Neuronal stem cell (in vitro differentiated cells): ENCODE measurements at regions not wholly inside any gene's neighbourhood (a gene's known extent, or its start where the extent isn't known, plus 50 kb on each side); places are given as distances from the start of the nearest gene placed in this dataset.

Source experiments
- DNase-seq: peaks from one replicate; pipeline ENCODE4 v3.0.0-alpha.2; 2013; ENCODE audit warnings: low spot score
- H2AFZ ChIP-seq: one replicate; pipeline ENCODE4 v1.6.1; 2013; ENCODE audit warnings: mild to moderate bottlenecking, low read length, inconsistent platforms
- H2AK5ac ChIP-seq: 2 replicates; pipeline ENCODE4 v1.6.1; 2013; ENCODE audit warnings: low read depth, mild to moderate bottlenecking, inconsistent platforms, low read length, moderate library complexity, mixed read lengths
- H2BK120ac ChIP-seq: 2 replicates; pipeline ENCODE4 v1.6.1; 2013; ENCODE audit warnings: low read depth, mild to moderate bottlenecking, inconsistent platforms, low read length, moderate library complexity, mixed read lengths
- H2BK12ac ChIP-seq: one replicate; pipeline ENCODE4 v1.6.1; 2013; ENCODE audit warnings: low read length, inconsistent platforms
- H2BK15ac ChIP-seq: 2 replicates; pipeline ENCODE4 v1.6.1; 2013; ENCODE audit warnings: mild to moderate bottlenecking, low read length, inconsistent platforms, mixed read lengths
- H2BK5ac ChIP-seq: one replicate; pipeline ENCODE4 v1.6.1; 2013; ENCODE audit warnings: inconsistent platforms, mild to moderate bottlenecking, low read length, moderate library complexity
- H3K14ac ChIP-seq: one replicate; pipeline ENCODE4 v1.6.1; 2013; ENCODE audit warnings: low read length, inconsistent platforms
- H3K18ac ChIP-seq: 2 replicates; pipeline ENCODE4 v1.6.1; 2013; ENCODE audit warnings: low read length, inconsistent platforms
- H3K23ac ChIP-seq: 2 replicates; pipeline ENCODE4 v1.6.1; 2013; ENCODE audit warnings: low read depth, mild to moderate bottlenecking, mixed read lengths, low read length, inconsistent platforms; ENCODE audit not compliant: poor library complexity
- H3K27ac ChIP-seq: replicated peaks from 3 replicates; pipeline ENCODE4 v1.5.1; 2013; ENCODE audit warnings: low read length, inconsistent platforms
- H3K27me3 ChIP-seq, 3 experiments: 2 replicates each; pipeline ENCODE4 v1.6.1; 2013; ENCODE audit warnings: low read length in 3 of 3, mild to moderate bottlenecking in 2 of 3, inconsistent platforms in 1 of 3, low read depth in 1 of 3, mixed read lengths in 1 of 3, moderate library complexity in 1 of 3; ENCODE audit not compliant: control insufficient read depth in 3 of 3, insufficient read depth in 3 of 3
- H3K36me3 ChIP-seq, 2 donors: replicated peaks in 1 of 2; 2 replicates each; pipeline ENCODE4 v1.6.1; 2013; ENCODE audit warnings: low read length in 2 of 2; ENCODE audit not compliant: control insufficient read depth in 2 of 2, insufficient read depth in 2 of 2
- H3K4ac ChIP-seq: 2 replicates; pipeline ENCODE4 v1.6.1; 2013; ENCODE audit warnings: inconsistent platforms, mild to moderate bottlenecking, low read length, moderate library complexity
- H3K4me1 ChIP-seq, 2 donors: 1 replicate in 1 of 2; 2 replicates in 1 of 2; pipeline ENCODE4 v1.6.1; 2013; ENCODE audit warnings: low read length in 2 of 2, low read depth in 1 of 2; ENCODE audit not compliant: control insufficient read depth in 2 of 2, insufficient read depth in 1 of 2
- H3K4me2 ChIP-seq: one replicate; pipeline ENCODE4 v1.6.1; 2013; ENCODE audit warnings: mild to moderate bottlenecking, low read length, inconsistent platforms; ENCODE audit not compliant: insufficient read depth, poor library complexity, severe bottlenecking
- H3K4me3 ChIP-seq, 2 donors: 2 replicates each; pipeline ENCODE4 v1.5.1; 2013; ENCODE audit warnings: low read length in 2 of 2, mild to moderate bottlenecking in 2 of 2, inconsistent platforms in 1 of 2, moderate library complexity in 1 of 2
- H3K79me1 ChIP-seq: one replicate; pipeline ENCODE4 v1.6.1; 2013; ENCODE audit warnings: low read depth, mild to moderate bottlenecking, inconsistent platforms, low read length, moderate library complexity
- H3K9ac ChIP-seq: one replicate; pipeline ENCODE4 v1.6.1; 2013; ENCODE audit warnings: mild to moderate bottlenecking, low read depth, low read length, inconsistent platforms; ENCODE audit not compliant: poor library complexity
- H3K9me3 ChIP-seq, 2 donors: replicated peaks in 1 of 2; 2 replicates each; pipeline versions ENCODE3 to v1.6.1; 2013; ENCODE audit warnings: low read length in 2 of 2, mild to moderate bottlenecking in 2 of 2, inconsistent platforms in 1 of 2, low read depth in 1 of 2, mixed read lengths in 1 of 2, moderate library complexity in 1 of 2; ENCODE audit not compliant: control insufficient read depth in 2 of 2, insufficient read depth in 1 of 2
- H4K8ac ChIP-seq: one replicate; pipeline ENCODE4 v1.6.1; 2013; ENCODE audit warnings: low read depth, mild to moderate bottlenecking, inconsistent platforms, low read length, moderate library complexity
- H4K91ac ChIP-seq: one replicate; pipeline ENCODE4 v1.6.1; 2013; ENCODE audit warnings: low read length, low read depth, mild to moderate bottlenecking, inconsistent platforms; ENCODE audit not compliant: poor library complexity
- WGBS, 2 donors: extraction: QIAGEN DNeasy Blood & Tissue Kit; methylation state at CpG; one replicate each; pipeline ENCODE4 v1.1.7; 2013; ENCODE audit warnings: missing lambda C conversion rate in 2 of 2, mixed read lengths in 1 of 2; ENCODE audit not compliant: insufficient read length in 2 of 2, insufficient replicate concordance in 1 of 2; ENCODE audit errors: extremely low coverage in 2 of 2; 5-methylcytosine and 5-hydroxymethylcytosine counted together

- peak overlapping the region; percentile 44 for H3K23ac ChIP-seq
- no peak overlapping the region for H2BK120ac ChIP-seq
- H4K8ac ChIP-seq, result no peak overlapping the region
- H3K79me1 ChIP-seq, result no peaks in the 10 kb centered on the region
- H3K27ac ChIP-seq, result no peak overlapping the region
- H3K4me1 ChIP-seq, result peaks cover 0 to 1% of the 10 kb centered on the region in 2 donors
- H2AFZ ChIP-seq, result no peak overlapping the region
- no peak overlapping the region for H2BK5ac ChIP-seq
- no peak overlapping the region for H2BK12ac ChIP-seq
- H3K4me2 ChIP-seq, result no peak overlapping the region
- no peak overlapping the region for H4K91ac ChIP-seq
- H3K18ac ChIP-seq, result peak overlapping the region; percentile 15
- H3K9me3 ChIP-seq, result no peaks in the 10 kb centered on the region
- no peak overlapping the region for H3K4ac ChIP-seq
- no peak overlapping the region for H3K4me3 ChIP-seq
- no peaks in the 10 kb centered on the region for H3K36me3 ChIP-seq
- no peak overlapping the region for H3K9ac ChIP-seq
- H2BK15ac ChIP-seq, result no peak overlapping the region
- no peak for DNase-seq
- H2AK5ac ChIP-seq, result peak overlapping the region; percentile 57
- no peak overlapping the region for H3K14ac ChIP-seq
- no CpG with 5 or more reads among the region's 19 CpGs for WGBS, 2 donors
- no peaks in the 10 kb centered on the region for H3K27me3 ChIP-seq
Observed at GRCh38 chr14:101286271-101287018, 274.9 kb upstream of the DIO3 start.

DNA sequence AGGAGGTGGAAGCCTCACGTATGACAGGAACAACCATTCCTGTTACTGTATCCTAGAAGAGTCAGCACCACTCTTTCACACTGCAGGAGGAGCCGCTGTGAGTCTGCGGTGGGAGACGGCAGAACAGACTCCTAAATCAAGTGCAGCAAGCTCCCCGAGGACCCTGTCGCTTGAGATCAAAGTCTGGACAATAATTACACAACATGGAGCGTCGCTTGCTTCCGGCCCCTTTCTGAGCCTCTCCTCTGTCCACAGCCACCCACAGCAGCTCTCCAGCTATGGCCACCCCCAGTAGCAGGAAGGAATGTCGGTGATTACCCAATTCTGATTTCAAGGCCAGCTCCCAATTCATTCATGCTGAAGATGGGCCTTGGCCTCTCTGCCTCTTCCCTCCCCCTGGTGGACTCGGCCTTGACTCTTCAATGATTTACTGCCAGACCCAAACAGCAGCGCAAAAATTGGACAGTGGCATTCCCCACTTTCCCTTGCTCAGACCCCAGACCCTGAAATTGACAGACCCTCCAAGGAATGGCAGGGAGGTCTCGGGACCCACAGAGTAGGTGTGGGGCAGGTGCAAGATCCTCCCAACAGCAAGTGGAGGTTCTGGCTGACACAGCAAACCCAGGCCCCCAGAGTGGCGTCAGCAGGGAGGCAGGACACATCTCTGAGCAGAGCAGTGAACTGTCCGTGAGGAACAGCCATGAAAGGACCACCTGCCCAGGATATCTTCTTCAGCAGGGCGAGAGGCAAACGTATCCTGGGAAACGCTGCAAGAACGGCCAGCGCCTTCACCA is 272.7 kb upstream of the DIO3 start:
- Histone ChIP-seq H3K27ac (no peak overlapping the region), H3K4me3 (no peak overlapping the region), H3K14ac (no peak overlapping the region), H2AFZ (peak overlapping the region; percentile 21), H3K4me1 (peaks cover 0 to 1% of the 10 kb centered on the region in 2 donors), H2AK5ac (no peak overlapping the region), H3K9me3 (no peaks in the 10 kb centered on the region), H4K91ac (no peak overlapping the region), H2BK15ac (no peak overlapping the region), H3K23ac (no peak overlapping the region), H3K9ac (peak overlapping the region; percentile 22), H3K79me1 (no peaks in the 10 kb centered on the region), H3K27me3 (no peaks in the 10 kb centered on the region), H4K8ac (no peak overlapping the region), H3K36me3 (no peaks in the 10 kb centered on the region), H2BK120ac (no peak overlapping the region), H2BK5ac (no peak overlapping the region), H3K4ac (no peak overlapping the region), H3K18ac (peak overlapping the region; percentile 11), H3K4me2 (no peak overlapping the region), H2BK12ac (no peak overlapping the region)
- no peak for DNase-seq
- WGBS, 2 donors, result no CpG with 5 or more reads among the region's 20 CpGs

GRCh38 chr14:101289230-101289690 is 272.0 kb upstream of the DIO3 start:
- no peak overlapping the region for H2BK5ac ChIP-seq
- peak overlapping the region; percentile 21 for H2AFZ ChIP-seq
- no peaks in the 10 kb centered on the region for H3K27me3 ChIP-seq
- no peak overlapping the region for H2AK5ac ChIP-seq
- H4K8ac ChIP-seq, result no peak overlapping the region
- peaks cover 1 to 2% of the 10 kb centered on the region in 2 donors for H3K4me1 ChIP-seq
- no peak overlapping the region for H2BK120ac ChIP-seq
- H3K4ac ChIP-seq, result no peak overlapping the region
- no peak overlapping the region for H3K23ac ChIP-seq
- no peak overlapping the region for H3K14ac ChIP-seq
- no peak overlapping the region for H4K91ac ChIP-seq
- no peak overlapping the region for H2BK12ac ChIP-seq
- no peak overlapping the region for H3K27ac ChIP-seq
- no peak overlapping the region for H3K9ac ChIP-seq
- H3K79me1 ChIP-seq, result no peaks in the 10 kb centered on the region
- H3K9me3 ChIP-seq, result no peaks in the 10 kb centered on the region
- H3K36me3 ChIP-seq, result no peaks in the 10 kb centered on the region
- WGBS, 2 donors, result no CpG with 5 or more reads among the region's 13 CpGs
- H2BK15ac ChIP-seq, result no peak overlapping the region
- H3K4me2 ChIP-seq, result no peak overlapping the region
- no peak overlapping the region for H3K18ac ChIP-seq
- DNase-seq, result no peak
- no peak overlapping the region for H3K4me3 ChIP-seq

- Histone ChIP-seq H3K9me3 (no peaks in the 10 kb centered on the region), H2BK120ac (no peak overlapping the region), H3K36me3 (no peaks in the 10 kb centered on the region), H2AFZ (no peak overlapping the region), H2BK15ac (no peak overlapping the region), H3K18ac (no peak overlapping the region), H4K8ac (no peak overlapping the region), H3K9ac (no peak overlapping the region), H3K14ac (no peak overlapping the region), H3K4ac (no peak overlapping the region), H3K4me2 (no peak overlapping the region), H3K4me3 (no peak overlapping the region), H3K27ac (no peak overlapping the region), H3K27me3 (no peaks in the 10 kb centered on the region), H2BK5ac (no peak overlapping the region), H4K91ac (no peak overlapping the region), H3K79me1 (no peaks in the 10 kb centered on the region), H3K23ac (no peak overlapping the region), H2AK5ac (no peak overlapping the region), H2BK12ac (no peak overlapping the region), H3K4me1 (peaks cover 1 to 2% of the 10 kb centered on the region in 2 donors)
- no CpG with 5 or more reads among the region's 7 CpGs for WGBS, 2 donors
- DNase-seq, result no peak
Observed at GRCh38 chr14:101289911-101290310, 271.4 kb upstream of the DIO3 start.
